HCT116 (cell line): ENCODE measurements at regions not wholly inside any gene's neighbourhood (a gene's known extent, or its start where the extent isn't known, plus 50 kb on each side); places are given as distances from the start of the nearest gene placed in this dataset.

Source experiments
- ATAC-seq: fragments of 200-7000 bp; cut with Tn5 transposase; 2 replicates; pipeline ENCODE4 v1.9.1; 2020; ENCODE audit warnings: mild to moderate bottlenecking, moderate library complexity
- BruUV-seq: library from RNA; stranded (reverse); fragments of 400-500 nt; replicated peaks from 2 replicates; lab custom pipeline; 2021; lab: Mats Ljungman, UMichigan
- CTCF ChIA-PET: fragments of 300-600 bp; sonication (Branson Sonifier 250); formaldehyde crosslinking; loops from one replicate; lab custom pipeline; 2021; ENCODE audit warnings: antibody characterized with exemption; lab: Charles Lee
- POLR2A ChIA-PET: fragments of 300-600, 350-600 bp; sonication (Branson Sonifier 250); formaldehyde crosslinking; loops from one replicate; lab custom pipeline; 2021; ENCODE audit warnings: antibody characterized with exemption; lab: Charles Lee
- RAD21 ChIA-PET, 2 experiments: fragments of 300-600 bp; sonication (Branson Sonifier 250); formaldehyde crosslinking; loops; one replicate each; lab custom pipeline; 2023; ENCODE audit warnings: low total read pairs in 2 of 2; ENCODE audit not compliant: uncharacterized antibody in 2 of 2, unreplicated experiment in 2 of 2, low non-redundant PET in 1 of 2; lab: Charles Lee
- DNase-seq: peaks from one replicate; pipeline ENCODE4 v3.0.0-alpha.2; 2010; ENCODE audit warnings: low read depth, low spot score
- H2AFZ ChIP-seq: fragments of 200-600 bp; shearing (Covaris generic), sonication (generic); 2 replicates; pipeline ENCODE4 v1.6.1; 2017; ENCODE audit warnings: low read depth, mixed run types, mixed read lengths, antibody characterized with exemption, low read length; ENCODE audit not compliant: poor library complexity, severe bottlenecking
- H3K27ac ChIP-seq: 2 replicates; pipeline ENCODE4 v1.5.1; 2012; ENCODE audit warnings: low read depth, low read length
- H3K27me3 ChIP-seq: fragments of 200-600 bp; sonication (generic); 2 replicates; pipeline ENCODE4 v1.6.1; 2016; ENCODE audit warnings: mixed run types, low read length, mixed read lengths; ENCODE audit not compliant: insufficient read depth
- H3K36me3 ChIP-seq, 2 experiments: fragments of 200-500 bp in 1 of 2; fragments of 200-600 bp in 1 of 2; sonication (Bioruptor generic) in 1 of 2; sonication (generic) in 1 of 2; 2 replicates each; pipeline versions ENCODE4 v1.5.1 to v1.6.1; 2014 to 2016; ENCODE audit warnings: low read length in 2 of 2, inconsistent platforms in 1 of 2, mixed read lengths in 1 of 2, mixed run types in 1 of 2; ENCODE audit not compliant: insufficient read depth in 2 of 2, control insufficient read depth in 1 of 2
- H3K4me1 ChIP-seq, 2 experiments: fragments of 200-600 bp in 1 of 2; sonication (generic) in 1 of 2; 2 replicates each; pipeline versions ENCODE4 v1.5.1 to v1.6.1; 2012 to 2017; ENCODE audit warnings: low read length in 2 of 2, inconsistent platforms in 1 of 2, mild to moderate bottlenecking in 1 of 2, mixed read lengths in 1 of 2, mixed run types in 1 of 2, moderate library complexity in 1 of 2; ENCODE audit not compliant: insufficient read depth in 2 of 2, control insufficient read depth in 1 of 2
- H3K4me2 ChIP-seq: fragments of 200-600 bp; sonication (generic); 2 replicates; pipeline ENCODE4 v1.6.1; 2017; ENCODE audit warnings: mixed run types, low read length, mixed read lengths
- H3K4me3 ChIP-seq, 2 experiments: fragments of 200-600 bp in 1 of 2; sonication (generic) in 1 of 2; replicated peaks in 1 of 2; 2 replicates each; pipeline ENCODE4 v1.5.1; 2011 to 2016; ENCODE audit warnings: low read length in 2 of 2, control low read depth in 1 of 2, low read depth in 1 of 2, mild to moderate bottlenecking in 1 of 2, mixed read lengths in 1 of 2, mixed run types in 1 of 2
- H3K79me2 ChIP-seq: fragments of 200-600 bp; sonication (generic); 2 replicates; pipeline ENCODE4 v1.6.1; 2017; ENCODE audit warnings: mild to moderate bottlenecking, mixed run types, low read length, moderate library complexity, mixed read lengths; ENCODE audit not compliant: insufficient read depth
- H3K9ac ChIP-seq: fragments of 200-600 bp; sonication (generic); 2 replicates; pipeline ENCODE4 v1.6.1; 2016; ENCODE audit warnings: low read length, mixed read lengths
- H3K9me2 ChIP-seq: fragments of 200-600 bp; sonication (generic), shearing (Covaris generic); 2 replicates; pipeline ENCODE4 v1.6.1; 2017; ENCODE audit warnings: mixed run types, mild to moderate bottlenecking, moderate library complexity; ENCODE audit not compliant: insufficient read depth
- H3K9me3 ChIP-seq, 2 experiments: fragments of 200-500 bp in 1 of 2; fragments of 200-600 bp in 1 of 2; sonication (Bioruptor generic) in 1 of 2; sonication (generic) in 1 of 2; 2 replicates each; pipeline ENCODE4 v1.6.1; 2014 to 2017; ENCODE audit warnings: low read length in 2 of 2, mixed read lengths in 2 of 2, inconsistent platforms in 1 of 2, low read depth in 1 of 2, mild to moderate bottlenecking in 1 of 2, mixed run types in 1 of 2, moderate library complexity in 1 of 2; ENCODE audit not compliant: control insufficient read depth in 1 of 2, insufficient read depth in 1 of 2
- H4K20me1 ChIP-seq: fragments of 200-600 bp; sonication (generic), shearing (Covaris generic); 2 replicates; pipeline ENCODE4 v1.6.1; 2017; ENCODE audit warnings: mixed run types, mild to moderate bottlenecking, moderate library complexity; ENCODE audit not compliant: insufficient read depth
- ATF3 ChIP-seq: IDR thresholded peaks from 2 replicates; pipeline ENCODE4 v1.6.1; 2012
- CBX3 ChIP-seq: IDR thresholded peaks from 2 replicates; pipeline ENCODE4 v1.6.1; 2012; ENCODE audit warnings: low read depth
- CEBPB ChIP-seq: IDR thresholded peaks from 2 replicates; pipeline ENCODE4 v1.6.1; 2012; ENCODE audit warnings: low read depth
- EGR1 ChIP-seq: IDR thresholded peaks from 2 replicates; pipeline ENCODE4 v1.6.1; 2012; ENCODE audit warnings: low read depth
- ELF1 ChIP-seq: IDR thresholded peaks from 2 replicates; pipeline ENCODE4 v1.6.1; 2012; ENCODE audit warnings: low read depth, borderline replicate concordance
- EZH2 ChIP-seq: fragments of 200-600 bp; sonication (generic); IDR thresholded peaks from 2 replicates; pipeline ENCODE4 v1.6.1; 2017; ENCODE audit warnings: antibody characterized with exemption, mixed run types
- MAX ChIP-seq: IDR thresholded peaks from 2 replicates; pipeline ENCODE4 v1.6.1; 2012
- POLR2A ChIP-seq: IDR thresholded peaks from 2 replicates; pipeline ENCODE4 v1.7.0; 2011; ENCODE audit warnings: borderline replicate concordance; ENCODE audit not compliant: insufficient read depth, insufficient read length; ENCODE audit errors: extremely low read depth
- POLR2AphosphoS5 ChIP-seq: IDR thresholded peaks from 2 replicates; pipeline ENCODE4 v1.6.1; 2011; ENCODE audit warnings: mild to moderate bottlenecking, low read depth, low read length, moderate library complexity
- REST ChIP-seq: IDR thresholded peaks from 2 replicates; pipeline ENCODE4 v1.6.1; 2012; ENCODE audit warnings: low read depth
- SRF ChIP-seq: IDR thresholded peaks from 2 replicates; pipeline ENCODE4 v1.6.1; 2012; ENCODE audit warnings: low read depth
- TCF7L2 ChIP-seq: IDR thresholded peaks from 2 replicates; pipeline ENCODE4 v1.7.0; 2011; ENCODE audit warnings: borderline replicate concordance, inconsistent platforms; ENCODE audit not compliant: insufficient read depth, insufficient read length; ENCODE audit errors: extremely low read depth
- YY1 ChIP-seq: IDR thresholded peaks from 2 replicates; pipeline ENCODE4 v1.6.1; 2011; ENCODE audit warnings: low read length, low read depth, moderate library complexity, mild to moderate bottlenecking; ENCODE audit not compliant: insufficient replicate concordance; ENCODE audit errors: extremely low read depth
- ZNF274 ChIP-seq: fragments of 200-500 bp; sonication (Bioruptor generic); IDR thresholded peaks from 2 replicates; pipeline ENCODE4 v1.6.1; 2014; ENCODE audit warnings: mild to moderate bottlenecking, low read depth, low read length, inconsistent platforms
- intact Hi-C: fragments of 100-400 bp; cut with micrococcal nuclease; formaldehyde crosslinking; loops from 2 replicates; pipeline ENCODE4 v1.10.0; 2022
- TF ChIP-seq, protein P1 (sequence below), 3 experiments: fragments of 200-600 bp in 1 of 3; sonication (generic) in 1 of 3; IDR thresholded peaks in 2 of 3; conservative IDR thresholded peaks in 1 of 3; 2 replicates each; pipeline ENCODE4 v1.5.1; 2012 to 2017; ENCODE audit warnings: low read depth in 2 of 3, low read length in 2 of 3, antibody characterized with exemption in 1 of 3, borderline replicate concordance in 1 of 3, control low read depth in 1 of 3, mild to moderate bottlenecking in 1 of 3, mixed read lengths in 1 of 3, mixed run types in 1 of 3, moderate library complexity in 1 of 3; ENCODE audit not compliant: insufficient read depth in 1 of 3
- TF ChIP-seq, protein P2 (sequence below): IDR thresholded peaks from 2 replicates; pipeline ENCODE4 v1.6.1; 2011; ENCODE audit warnings: mild to moderate bottlenecking, low read length, moderate library complexity; ENCODE audit not compliant: insufficient replicate concordance; ENCODE audit errors: extremely low read depth

GRCh38 chr15:96213045-96213444 is 117.5 kb upstream of the NR2F2 start (continued):
- no peak for TF ChIP-seq SRF
- TF ChIP-seq ATF3, result no peak

- BruUV-seq, result no TSS peak
- H3K27me3 ChIP-seq, result no peaks in the 10 kb centered on the region
- H3K27ac ChIP-seq, result no peak overlapping the region
- CTCF ChIA-PET, result no interaction called here
- H3K9me3 ChIP-seq, result no peaks in the 10 kb centered on the region
- H2AFZ ChIP-seq, result no peak overlapping the region
- H3K4me2 ChIP-seq, result no peak overlapping the region
- H3K9ac ChIP-seq, result no peak overlapping the region
- RAD21 ChIA-PET, result no interaction called here
- no peaks in the 10 kb centered on the region for H3K9me2 ChIP-seq
- POLR2A ChIA-PET, result no interaction called here
- H3K79me2 ChIP-seq, result no peaks in the 10 kb centered on the region
- peaks cover 0 to 17% of the 10 kb centered on the region in 2 experiments; a peak in 3 of 4 replicates for H3K4me1 ChIP-seq
- H3K36me3 ChIP-seq, result no peaks in the 10 kb centered on the region
- no peak for ATAC-seq
- H3K4me3 ChIP-seq, result no peak overlapping the region
- no peak for DNase-seq
- intact Hi-C loops, result no loop called here
- H4K20me1 ChIP-seq, result no peaks in the 10 kb centered on the region
- no peak for TF ChIP-seq EZH2
- TF ChIP-seq ELF1, result no peak
- TF ChIP-seq, protein P1, sequence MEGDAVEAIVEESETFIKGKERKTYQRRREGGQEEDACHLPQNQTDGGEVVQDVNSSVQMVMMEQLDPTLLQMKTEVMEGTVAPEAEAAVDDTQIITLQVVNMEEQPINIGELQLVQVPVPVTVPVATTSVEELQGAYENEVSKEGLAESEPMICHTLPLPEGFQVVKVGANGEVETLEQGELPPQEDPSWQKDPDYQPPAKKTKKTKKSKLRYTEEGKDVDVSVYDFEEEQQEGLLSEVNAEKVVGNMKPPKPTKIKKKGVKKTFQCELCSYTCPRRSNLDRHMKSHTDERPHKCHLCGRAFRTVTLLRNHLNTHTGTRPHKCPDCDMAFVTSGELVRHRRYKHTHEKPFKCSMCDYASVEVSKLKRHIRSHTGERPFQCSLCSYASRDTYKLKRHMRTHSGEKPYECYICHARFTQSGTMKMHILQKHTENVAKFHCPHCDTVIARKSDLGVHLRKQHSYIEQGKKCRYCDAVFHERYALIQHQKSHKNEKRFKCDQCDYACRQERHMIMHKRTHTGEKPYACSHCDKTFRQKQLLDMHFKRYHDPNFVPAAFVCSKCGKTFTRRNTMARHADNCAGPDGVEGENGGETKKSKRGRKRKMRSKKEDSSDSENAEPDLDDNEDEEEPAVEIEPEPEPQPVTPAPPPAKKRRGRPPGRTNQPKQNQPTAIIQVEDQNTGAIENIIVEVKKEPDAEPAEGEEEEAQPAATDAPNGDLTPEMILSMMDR (IDR thresholded peaks at IDR 0.05 in 2 of 3, conservative IDR thresholded peaks at IDR 0.05 in 1 of 3; ENCODE audit: borderline replicate concordance in 1 of 3, insufficient read depth in 1 of 3, low read depth in 2 of 3, low read length in 2 of 3), result no peak
- no peak for TF ChIP-seq MAX
- TF ChIP-seq, protein P2, sequence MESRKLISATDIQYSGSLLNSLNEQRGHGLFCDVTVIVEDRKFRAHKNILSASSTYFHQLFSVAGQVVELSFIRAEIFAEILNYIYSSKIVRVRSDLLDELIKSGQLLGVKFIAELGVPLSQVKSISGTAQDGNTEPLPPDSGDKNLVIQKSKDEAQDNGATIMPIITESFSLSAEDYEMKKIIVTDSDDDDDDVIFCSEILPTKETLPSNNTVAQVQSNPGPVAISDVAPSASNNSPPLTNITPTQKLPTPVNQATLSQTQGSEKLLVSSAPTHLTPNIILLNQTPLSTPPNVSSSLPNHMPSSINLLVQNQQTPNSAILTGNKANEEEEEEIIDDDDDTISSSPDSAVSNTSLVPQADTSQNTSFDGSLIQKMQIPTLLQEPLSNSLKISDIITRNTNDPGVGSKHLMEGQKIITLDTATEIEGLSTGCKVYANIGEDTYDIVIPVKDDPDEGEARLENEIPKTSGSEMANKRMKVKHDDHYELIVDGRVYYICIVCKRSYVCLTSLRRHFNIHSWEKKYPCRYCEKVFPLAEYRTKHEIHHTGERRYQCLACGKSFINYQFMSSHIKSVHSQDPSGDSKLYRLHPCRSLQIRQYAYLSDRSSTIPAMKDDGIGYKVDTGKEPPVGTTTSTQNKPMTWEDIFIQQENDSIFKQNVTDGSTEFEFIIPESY, result no peak
- no peak for TF ChIP-seq POLR2A
- TF ChIP-seq POLR2AphosphoS5, result no peak
- no peak for TF ChIP-seq ZNF274
- TF ChIP-seq CEBPB, result no peak
- no peak for TF ChIP-seq REST
- no peak for TF ChIP-seq YY1
- TF ChIP-seq CBX3, result no peak
- TF ChIP-seq TCF7L2, result no peak
- TF ChIP-seq EGR1, result no peak
Measured at GRCh38 chr15:96213896-96214295, 116.6 kb upstream of the NR2F2 start.
